ENCODE measurements at regions not wholly inside any gene's neighbourhood (a gene's known extent, or its start where the extent isn't known, plus 50 kb on each side); places are given as distances from the start of the nearest gene placed in this dataset.

DNA sequence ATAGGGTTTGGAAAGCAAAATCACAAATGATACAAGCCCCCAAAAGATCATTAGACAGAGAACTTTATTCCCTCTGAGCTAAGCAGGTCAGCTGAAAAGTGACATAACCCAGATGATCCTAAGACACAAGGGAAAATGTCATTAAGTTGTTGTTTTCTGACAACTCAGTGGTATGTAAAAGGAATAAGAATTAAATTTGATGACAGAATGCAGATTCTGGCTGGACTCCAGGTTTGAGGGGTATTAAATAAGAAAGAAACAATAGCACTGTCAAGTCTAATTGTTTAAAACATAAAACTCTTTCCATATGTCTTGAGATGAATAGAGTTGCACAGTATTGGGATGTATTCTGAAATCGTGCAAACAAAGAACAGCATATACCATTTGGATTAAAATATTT is 429.9 kb downstream of the CAAP1 start:
- intact Hi-C loops (cut with micrococcal nuclease) = no loop called here
- no peak overlapping the region for H3K27ac Mint-ChIP-seq (ENCODE audit: low read depth, unreplicated experiment)
- H3K4me1 Mint-ChIP-seq (ENCODE audit: insufficient read depth, unreplicated experiment) = no peaks in the 10 kb centered on the region
- BruUV-seq (replicated peaks) = no TSS peak
- TF ChIP-seq, protein P1, sequence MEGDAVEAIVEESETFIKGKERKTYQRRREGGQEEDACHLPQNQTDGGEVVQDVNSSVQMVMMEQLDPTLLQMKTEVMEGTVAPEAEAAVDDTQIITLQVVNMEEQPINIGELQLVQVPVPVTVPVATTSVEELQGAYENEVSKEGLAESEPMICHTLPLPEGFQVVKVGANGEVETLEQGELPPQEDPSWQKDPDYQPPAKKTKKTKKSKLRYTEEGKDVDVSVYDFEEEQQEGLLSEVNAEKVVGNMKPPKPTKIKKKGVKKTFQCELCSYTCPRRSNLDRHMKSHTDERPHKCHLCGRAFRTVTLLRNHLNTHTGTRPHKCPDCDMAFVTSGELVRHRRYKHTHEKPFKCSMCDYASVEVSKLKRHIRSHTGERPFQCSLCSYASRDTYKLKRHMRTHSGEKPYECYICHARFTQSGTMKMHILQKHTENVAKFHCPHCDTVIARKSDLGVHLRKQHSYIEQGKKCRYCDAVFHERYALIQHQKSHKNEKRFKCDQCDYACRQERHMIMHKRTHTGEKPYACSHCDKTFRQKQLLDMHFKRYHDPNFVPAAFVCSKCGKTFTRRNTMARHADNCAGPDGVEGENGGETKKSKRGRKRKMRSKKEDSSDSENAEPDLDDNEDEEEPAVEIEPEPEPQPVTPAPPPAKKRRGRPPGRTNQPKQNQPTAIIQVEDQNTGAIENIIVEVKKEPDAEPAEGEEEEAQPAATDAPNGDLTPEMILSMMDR (IDR thresholded peaks at IDR 0.05; ENCODE audit: unreplicated experiment) = no peak
- POLR2A ChIA-PET = no interaction called here
- H3K4me3 Mint-ChIP-seq (ENCODE audit: unreplicated experiment) = no peak overlapping the region
- H3K27me3 Mint-ChIP-seq (ENCODE audit: insufficient read depth, unreplicated experiment) = no peaks in the 10 kb centered on the region
- H3K36me3 Mint-ChIP-seq (ENCODE audit: insufficient read depth, unreplicated experiment) = no peaks in the 10 kb centered on the region
- H3K9me3 Mint-ChIP-seq (ENCODE audit: unreplicated experiment) = no peaks in the 10 kb centered on the region
- CTCF ChIA-PET = no interaction called here
- no peak for DNase-seq (ENCODE audit: unreplicated experiment)

DNA sequence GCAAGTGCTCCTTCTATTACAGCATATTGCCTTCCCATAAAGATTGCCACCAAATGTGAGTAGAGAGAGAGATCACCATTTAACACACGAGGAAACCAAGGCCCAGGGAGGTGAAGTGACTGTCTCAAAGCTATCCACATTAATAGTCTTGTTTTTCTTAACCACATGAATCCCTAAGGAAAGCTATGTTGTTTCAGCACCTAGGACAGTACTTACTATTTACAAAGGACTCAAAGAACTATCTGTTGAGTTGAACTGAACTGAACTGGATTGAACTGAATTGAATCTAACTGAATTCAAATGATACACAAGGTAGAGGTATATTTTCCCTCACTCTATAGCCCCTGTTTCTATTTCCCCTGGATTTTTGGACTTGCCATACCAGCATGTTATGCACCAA is 430.4 kb downstream of the CAAP1 start:
- Mint-ChIP-seq H3K36me3 (ENCODE audit: insufficient read depth, unreplicated experiment) (no peaks in the 10 kb centered on the region), H3K27me3 (ENCODE audit: insufficient read depth, unreplicated experiment) (no peaks in the 10 kb centered on the region), H3K27ac (ENCODE audit: low read depth, unreplicated experiment) (no peak overlapping the region), H3K4me3 (ENCODE audit: unreplicated experiment) (no peak overlapping the region), H3K4me1 (ENCODE audit: insufficient read depth, unreplicated experiment) (no peaks in the 10 kb centered on the region), H3K9me3 (ENCODE audit: unreplicated experiment) (no peaks in the 10 kb centered on the region)
- BruUV-seq (replicated peaks) = no TSS peak
- CTCF ChIA-PET = no interaction called here
- intact Hi-C loops (cut with micrococcal nuclease) = no loop called here
- peak; percentile 27 for DNase-seq (ENCODE audit: unreplicated experiment)
- TF ChIP-seq, protein P1 (IDR thresholded peaks at IDR 0.05; ENCODE audit: unreplicated experiment) = no peak
- POLR2A ChIA-PET = no interaction called here

DNA sequence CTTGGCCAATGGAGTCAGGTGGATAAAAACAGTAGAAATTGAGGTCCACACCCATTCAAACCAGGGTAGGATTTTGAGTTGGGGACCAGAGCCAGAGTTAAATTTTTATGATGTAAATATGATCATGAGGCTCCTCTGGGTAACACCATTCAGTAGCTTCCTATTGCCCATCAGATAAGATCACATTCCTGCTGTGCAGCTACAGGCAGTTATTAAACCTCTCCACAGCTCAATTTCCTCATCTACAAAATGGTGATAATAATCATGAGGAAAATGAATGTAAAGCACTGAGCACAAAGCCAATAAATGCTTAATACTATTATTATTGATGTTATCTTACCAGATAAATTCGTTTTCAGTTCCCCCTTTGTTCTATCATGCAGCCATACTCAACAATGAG is 432.0 kb downstream of the CAAP1 start:
- no peak overlapping the region for H3K4me3 Mint-ChIP-seq (ENCODE audit: unreplicated experiment)
- POLR2A ChIA-PET = no interaction called here
- H3K4me1 Mint-ChIP-seq (ENCODE audit: insufficient read depth, unreplicated experiment) = no peaks in the 10 kb centered on the region
- CTCF ChIA-PET = no interaction called here
- no peak for DNase-seq (ENCODE audit: unreplicated experiment)
- intact Hi-C loops (cut with micrococcal nuclease) = no loop called here
- H3K36me3 Mint-ChIP-seq (ENCODE audit: insufficient read depth, unreplicated experiment) = no peaks in the 10 kb centered on the region
- no peaks in the 10 kb centered on the region for H3K27me3 Mint-ChIP-seq (ENCODE audit: insufficient read depth, unreplicated experiment)
- no peaks in the 10 kb centered on the region for H3K9me3 Mint-ChIP-seq (ENCODE audit: unreplicated experiment)
- TF ChIP-seq, protein P1 (IDR thresholded peaks at IDR 0.05; ENCODE audit: unreplicated experiment) = no peak
- BruUV-seq (replicated peaks) = no TSS peak
- no peak overlapping the region for H3K27ac Mint-ChIP-seq (ENCODE audit: low read depth, unreplicated experiment)

DNA sequence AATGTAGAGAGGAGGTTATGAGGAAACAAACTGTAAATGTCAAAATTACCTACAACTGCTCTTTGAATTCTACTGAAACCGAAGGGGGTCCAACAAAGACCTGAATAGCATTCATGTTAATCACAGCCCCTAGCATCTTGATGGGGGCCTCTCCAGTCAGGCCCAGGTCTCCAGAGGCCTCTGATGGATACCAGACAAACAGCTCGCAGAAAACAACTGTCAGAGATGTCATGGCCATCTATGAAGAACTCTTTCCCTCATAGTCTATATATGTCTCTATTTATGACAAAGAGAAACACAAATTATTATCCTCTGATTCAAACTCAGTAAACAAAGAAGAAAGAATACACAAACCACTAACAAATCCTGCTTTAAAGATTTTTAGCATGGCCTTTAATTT is 432.6 kb downstream of the CAAP1 start:
- BruUV-seq (replicated peaks) = no TSS peak
- Mint-ChIP-seq H3K36me3 (ENCODE audit: insufficient read depth, unreplicated experiment) (no peaks in the 10 kb centered on the region), H3K27ac (ENCODE audit: low read depth, unreplicated experiment) (no peak overlapping the region), H3K9me3 (ENCODE audit: unreplicated experiment) (no peaks in the 10 kb centered on the region), H3K27me3 (ENCODE audit: insufficient read depth, unreplicated experiment) (no peaks in the 10 kb centered on the region), H3K4me3 (ENCODE audit: unreplicated experiment) (no peak overlapping the region), H3K4me1 (ENCODE audit: insufficient read depth, unreplicated experiment) (no peaks in the 10 kb centered on the region)
- POLR2A ChIA-PET = no interaction called here
- DNase-seq (ENCODE audit: unreplicated experiment) = no peak
- CTCF ChIA-PET = interaction anchor here (0.6 kb wide), 1 partner anchor 509 kb away, joined by 4 read pairs; no protein-coding TSS in a partner anchor
- TF ChIP-seq, protein P1 (IDR thresholded peaks at IDR 0.05; ENCODE audit: unreplicated experiment) = no peak
- intact Hi-C loops (cut with micrococcal nuclease) = no loop called here

Measured in MCF 10A (cell line).